ENCODE measurements at regions not wholly inside any gene's neighbourhood (a gene's known extent, or its start where the extent isn't known, plus 50 kb on each side); places are given as distances from the start of the nearest gene placed in this dataset.

GRCh38 chr12:115223322-115223721 is 539.3 kb upstream of the TBX3 start (continued):
- no peak for TF ChIP-seq MAX (IDR thresholded peaks at IDR 0.05)
- no peak for TF ChIP-seq JUNB (IDR thresholded peaks at IDR 0.05)
- TF ChIP-seq KDM1A (IDR thresholded peaks at IDR 0.05; ENCODE audit: low read depth): no peak
- no peak for TF ChIP-seq RCOR1 (IDR thresholded peaks at IDR 0.05; ENCODE audit: low read depth, low read length)

- Histone ChIP-seq H3K27ac (no peak overlapping the region; a peak in 2 of 6 replicates), H3K9me3 (no peaks in the 10 kb centered on the region; the same call in 2 of the 3 replicates), H3K4me3 (no peak overlapping the region), H3K4me2 (no peak overlapping the region), H3K4me1 (peaks cover 23% of the 10 kb centered on the region)
- ChIA-PET CTCF (interaction anchor here (1.5 kb wide), 1 partner anchor 20 kb away, joined by 3 read pairs; no protein-coding TSS in a partner anchor), POLR2A (interaction anchor here (0.5 to 1.4 kb wide), 2 partner anchors 485 to 538 kb away, joined by 3 to 5 read pairs; partner anchors contain the start of gene TBX3)
- WGBS (ENCODE audit: missing lambda C conversion rate): 58% methylated on average over 6 of the region's 6 CpGs
- DNase-seq (ENCODE audit: low read depth in 1 of 2, low spot score in 1 of 2) (peak in 1 of 2 experiments; percentile 32), ATAC-seq (peak in 1 of 2 experiments; percentile 19; a peak in 1 of 6 replicates), FAIRE-seq (no peak)
- TF ChIP-seq RAD21 (conservative IDR thresholded peaks at IDR 0.05 in 1 of 2, IDR thresholded peaks at IDR 0.05 in 1 of 2) (peak in 1 of 2 experiments; percentile 11; a peak in 1 of 5 replicates), EP300 (IDR thresholded peaks at IDR 0.05) (no peak), CTCF (IDR thresholded peaks at IDR 0.05) (peak; percentile 9; the same call in 1 of the 3 replicates)
Observed at GRCh38 chr12:115222220-115222619, 538.2 kb upstream of the TBX3 start.

- no peak overlapping the region for H3K4me3 ChIP-seq
- no peaks in the 10 kb centered on the region for H3K4me1 ChIP-seq
- ChIA-PET CTCF (no interaction called here), POLR2A (no interaction called here)
- WGBS (ENCODE audit: missing lambda C conversion rate): 43% methylated on average over 5 of the region's 5 CpGs
- TF ChIP-seq CHD4 (IDR thresholded peaks at IDR 0.05; ENCODE audit: borderline replicate concordance) (no peak), HES2 (IDR thresholded peaks at IDR 0.05) (no peak), CEBPB (IDR thresholded peaks at IDR 0.05) (no peak), EHF (CRISPR knock-in tag; IDR thresholded peaks at IDR 0.05) (no peak), CTCF (IDR thresholded peaks at IDR 0.05) (no peak), HEYL (CRISPR knock-in tag; IDR thresholded peaks at IDR 0.05) (no peak), POLR2A (IDR thresholded peaks at IDR 0.05; ENCODE audit: low read length) (no peak)
- ATAC-seq (no peak), DNase-seq (ENCODE audit: low read depth in 1 of 2, low spot score in 1 of 2) (no peak), FAIRE-seq (no peak)
- no peak overlapping the region for H3K27ac ChIP-seq
- 0 out of 3 replicates have a peak, but pooled peaks cover 4% of the 10 kb centered on the region for H3K9me3 ChIP-seq
- no peak overlapping the region for H3K4me2 ChIP-seq
Observed at GRCh38 chr12:115216301-115216700, 532.3 kb upstream of the TBX3 start.

GRCh38 chr12:115215544-115215943 is 531.6 kb upstream of the TBX3 start:
- ATAC-seq: no peak
- ChIA-PET CTCF (no interaction called here), POLR2A (no interaction called here)
- no peaks in the 10 kb centered on the region for H3K4me1 ChIP-seq
- 49% methylated on average over 3 of the region's 3 CpGs for WGBS (ENCODE audit: missing lambda C conversion rate)
- no peak for DNase-seq (ENCODE audit: low read depth in 1 of 2, low spot score in 1 of 2)
- 0 out of 3 replicates have a peak, but pooled peaks cover 4% of the 10 kb centered on the region for H3K9me3 ChIP-seq
- H3K4me3 ChIP-seq: no peak overlapping the region
- no peak for TF ChIP-seq SMC3 (IDR thresholded peaks at IDR 0.05)
- no peak for TF ChIP-seq NFE2L2 (conservative IDR thresholded peaks at IDR 0.05; ENCODE audit: low read length)
- TF ChIP-seq JUN (IDR thresholded peaks at IDR 0.05): no peak
- no peak for TF ChIP-seq ATOH8 (CRISPR knock-in tag; IDR thresholded peaks at IDR 0.05; ENCODE audit: low read depth)
- no peak for TF ChIP-seq HOXB13 (CRISPR knock-in tag; IDR thresholded peaks at IDR 0.05; ENCODE audit: low read depth)
- TF ChIP-seq CTCF (IDR thresholded peaks at IDR 0.05): no peak
- TF ChIP-seq CBX8 (IDR thresholded peaks at IDR 0.05): no peak
- TF ChIP-seq CHD2 (IDR thresholded peaks at IDR 0.05; ENCODE audit: low read length, partially characterized antibody): no peak
- TF ChIP-seq CBX2 (IDR thresholded peaks at IDR 0.05; ENCODE audit: borderline replicate concordance, low read depth): no peak
- no peak for FAIRE-seq
- no peak overlapping the region for H3K4me2 ChIP-seq
- H3K27ac ChIP-seq: no peak overlapping the region

Data from A549 (cell line).